ENCODE measurements at regions not wholly inside any gene's neighbourhood (a gene's known extent, or its start where the extent isn't known, plus 50 kb on each side); places are given as distances from the start of the nearest gene placed in this dataset.

DNA sequence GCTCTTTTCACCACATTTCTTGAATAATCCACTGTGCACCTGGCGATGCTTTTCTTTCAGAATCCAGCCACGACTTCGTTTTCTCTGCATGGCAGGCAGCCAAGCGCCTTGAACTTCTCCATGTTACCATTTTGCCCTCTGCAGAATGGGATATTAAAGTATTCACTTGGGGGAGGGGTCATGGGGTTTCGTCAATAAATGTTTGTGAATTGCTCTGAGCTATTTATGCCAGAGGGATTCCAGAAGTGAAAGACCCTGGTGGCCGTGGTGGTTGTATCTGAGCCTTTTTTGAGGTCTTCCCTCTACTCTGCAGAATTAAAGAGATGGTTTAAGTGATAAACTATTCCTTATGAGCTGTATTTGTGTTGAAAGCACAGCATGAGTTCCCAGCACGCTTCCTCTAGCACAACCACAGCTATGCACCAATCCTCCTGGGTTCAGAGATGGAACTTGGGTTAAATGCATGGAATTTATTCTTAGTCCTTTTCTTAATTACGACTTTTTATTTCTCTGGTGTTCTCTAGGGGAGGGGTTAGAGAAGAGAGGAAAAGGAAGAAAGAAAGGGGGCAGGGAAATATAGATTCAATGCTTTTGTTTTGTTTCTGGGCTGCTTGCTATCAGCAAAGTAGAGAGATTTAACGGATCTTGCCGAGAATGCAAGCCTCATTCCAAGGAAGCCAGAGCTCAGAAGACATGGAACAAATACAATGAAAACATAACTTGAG, 478.2 kb upstream of the TNC start:
- ChIA-PET POLR2A (no interaction called here), CTCF (interaction anchor here (0.7 to 1.2 kb wide), 3 partner anchors 104 to 976 kb away, joined by 3 read pairs; no protein-coding TSS in a partner anchor)
- H3K27ac Mint-ChIP-seq = no peak overlapping the region

More for the DNA sequence above, 478.2 kb upstream of the TNC start:
- H3K27me3 Mint-ChIP-seq (ENCODE audit: low read depth) = no peaks in the 10 kb centered on the region; the same call in 1 of the 2 replicates
- no peaks in the 10 kb centered on the region; the same call in 1 of the 2 replicates for H3K36me3 Mint-ChIP-seq
- peaks cover 33% of the 10 kb centered on the region for H3K4me1 Mint-ChIP-seq
- DNase-seq (ENCODE audit: low spot score) (no peak), ATAC-seq (0 out of 2 replicates have a peak, but pooled peaks have one; percentile 6)
- no peak overlapping the region for H3K4me3 Mint-ChIP-seq
- no peak for TF ChIP-seq NR1H2 (CRISPR knock-in tag; IDR thresholded peaks at IDR 0.05)
- TF ChIP-seq, protein P1, sequence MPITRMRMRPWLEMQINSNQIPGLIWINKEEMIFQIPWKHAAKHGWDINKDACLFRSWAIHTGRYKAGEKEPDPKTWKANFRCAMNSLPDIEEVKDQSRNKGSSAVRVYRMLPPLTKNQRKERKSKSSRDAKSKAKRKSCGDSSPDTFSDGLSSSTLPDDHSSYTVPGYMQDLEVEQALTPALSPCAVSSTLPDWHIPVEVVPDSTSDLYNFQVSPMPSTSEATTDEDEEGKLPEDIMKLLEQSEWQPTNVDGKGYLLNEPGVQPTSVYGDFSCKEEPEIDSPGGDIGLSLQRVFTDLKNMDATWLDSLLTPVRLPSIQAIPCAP (CRISPR knock-in tag; IDR thresholded peaks at IDR 0.05) = no peak
- TF ChIP-seq, protein P2, sequence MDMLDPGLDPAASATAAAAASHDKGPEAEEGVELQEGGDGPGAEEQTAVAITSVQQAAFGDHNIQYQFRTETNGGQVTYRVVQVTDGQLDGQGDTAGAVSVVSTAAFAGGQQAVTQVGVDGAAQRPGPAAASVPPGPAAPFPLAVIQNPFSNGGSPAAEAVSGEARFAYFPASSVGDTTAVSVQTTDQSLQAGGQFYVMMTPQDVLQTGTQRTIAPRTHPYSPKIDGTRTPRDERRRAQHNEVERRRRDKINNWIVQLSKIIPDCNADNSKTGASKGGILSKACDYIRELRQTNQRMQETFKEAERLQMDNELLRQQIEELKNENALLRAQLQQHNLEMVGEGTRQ (CRISPR knock-in tag; IDR thresholded peaks at IDR 0.05) = no peak
- TF ChIP-seq ATF1 (CRISPR knock-in tag; IDR thresholded peaks at IDR 0.05) = no peak
- TF ChIP-seq, protein P3, sequence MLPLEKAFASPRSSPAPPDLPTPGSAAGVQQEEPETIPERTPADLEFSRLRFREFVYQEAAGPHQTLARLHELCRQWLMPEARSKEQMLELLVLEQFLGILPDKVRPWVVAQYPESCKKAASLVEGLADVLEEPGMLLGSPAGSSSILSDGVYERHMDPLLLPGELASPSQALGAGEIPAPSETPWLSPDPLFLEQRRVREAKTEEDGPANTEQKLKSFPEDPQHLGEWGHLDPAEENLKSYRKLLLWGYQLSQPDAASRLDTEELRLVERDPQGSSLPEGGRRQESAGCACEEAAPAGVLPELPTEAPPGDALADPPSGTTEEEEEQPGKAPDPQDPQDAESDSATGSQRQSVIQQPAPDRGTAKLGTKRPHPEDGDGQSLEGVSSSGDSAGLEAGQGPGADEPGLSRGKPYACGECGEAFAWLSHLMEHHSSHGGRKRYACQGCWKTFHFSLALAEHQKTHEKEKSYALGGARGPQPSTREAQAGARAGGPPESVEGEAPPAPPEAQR (CRISPR knock-in tag; IDR thresholded peaks at IDR 0.05) = no peak
- TF ChIP-seq, protein P4, sequence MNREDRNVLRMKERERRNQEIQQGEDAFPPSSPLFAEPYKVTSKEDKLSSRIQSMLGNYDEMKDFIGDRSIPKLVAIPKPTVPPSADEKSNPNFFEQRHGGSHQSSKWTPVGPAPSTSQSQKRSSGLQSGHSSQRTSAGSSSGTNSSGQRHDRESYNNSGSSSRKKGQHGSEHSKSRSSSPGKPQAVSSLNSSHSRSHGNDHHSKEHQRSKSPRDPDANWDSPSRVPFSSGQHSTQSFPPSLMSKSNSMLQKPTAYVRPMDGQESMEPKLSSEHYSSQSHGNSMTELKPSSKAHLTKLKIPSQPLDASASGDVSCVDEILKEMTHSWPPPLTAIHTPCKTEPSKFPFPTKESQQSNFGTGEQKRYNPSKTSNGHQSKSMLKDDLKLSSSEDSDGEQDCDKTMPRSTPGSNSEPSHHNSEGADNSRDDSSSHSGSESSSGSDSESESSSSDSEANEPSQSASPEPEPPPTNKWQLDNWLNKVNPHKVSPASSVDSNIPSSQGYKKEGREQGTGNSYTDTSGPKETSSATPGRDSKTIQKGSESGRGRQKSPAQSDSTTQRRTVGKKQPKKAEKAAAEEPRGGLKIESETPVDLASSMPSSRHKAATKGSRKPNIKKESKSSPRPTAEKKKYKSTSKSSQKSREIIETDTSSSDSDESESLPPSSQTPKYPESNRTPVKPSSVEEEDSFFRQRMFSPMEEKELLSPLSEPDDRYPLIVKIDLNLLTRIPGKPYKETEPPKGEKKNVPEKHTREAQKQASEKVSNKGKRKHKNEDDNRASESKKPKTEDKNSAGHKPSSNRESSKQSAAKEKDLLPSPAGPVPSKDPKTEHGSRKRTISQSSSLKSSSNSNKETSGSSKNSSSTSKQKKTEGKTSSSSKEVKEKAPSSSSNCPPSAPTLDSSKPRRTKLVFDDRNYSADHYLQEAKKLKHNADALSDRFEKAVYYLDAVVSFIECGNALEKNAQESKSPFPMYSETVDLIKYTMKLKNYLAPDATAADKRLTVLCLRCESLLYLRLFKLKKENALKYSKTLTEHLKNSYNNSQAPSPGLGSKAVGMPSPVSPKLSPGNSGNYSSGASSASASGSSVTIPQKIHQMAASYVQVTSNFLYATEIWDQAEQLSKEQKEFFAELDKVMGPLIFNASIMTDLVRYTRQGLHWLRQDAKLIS (CRISPR knock-in tag; IDR thresholded peaks at IDR 0.05; ENCODE audit: borderline replicate concordance) = no peak
- TF ChIP-seq, protein P5, sequence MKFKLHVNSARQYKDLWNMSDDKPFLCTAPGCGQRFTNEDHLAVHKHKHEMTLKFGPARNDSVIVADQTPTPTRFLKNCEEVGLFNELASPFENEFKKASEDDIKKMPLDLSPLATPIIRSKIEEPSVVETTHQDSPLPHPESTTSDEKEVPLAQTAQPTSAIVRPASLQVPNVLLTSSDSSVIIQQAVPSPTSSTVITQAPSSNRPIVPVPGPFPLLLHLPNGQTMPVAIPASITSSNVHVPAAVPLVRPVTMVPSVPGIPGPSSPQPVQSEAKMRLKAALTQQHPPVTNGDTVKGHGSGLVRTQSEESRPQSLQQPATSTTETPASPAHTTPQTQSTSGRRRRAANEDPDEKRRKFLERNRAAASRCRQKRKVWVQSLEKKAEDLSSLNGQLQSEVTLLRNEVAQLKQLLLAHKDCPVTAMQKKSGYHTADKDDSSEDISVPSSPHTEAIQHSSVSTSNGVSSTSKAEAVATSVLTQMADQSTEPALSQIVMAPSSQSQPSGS (CRISPR knock-in tag; IDR thresholded peaks at IDR 0.05; ENCODE audit: borderline replicate concordance, low read depth) = no peak
- TF ChIP-seq CREM (CRISPR knock-in tag; IDR thresholded peaks at IDR 0.05) = no peak
- TF ChIP-seq, protein P6, sequence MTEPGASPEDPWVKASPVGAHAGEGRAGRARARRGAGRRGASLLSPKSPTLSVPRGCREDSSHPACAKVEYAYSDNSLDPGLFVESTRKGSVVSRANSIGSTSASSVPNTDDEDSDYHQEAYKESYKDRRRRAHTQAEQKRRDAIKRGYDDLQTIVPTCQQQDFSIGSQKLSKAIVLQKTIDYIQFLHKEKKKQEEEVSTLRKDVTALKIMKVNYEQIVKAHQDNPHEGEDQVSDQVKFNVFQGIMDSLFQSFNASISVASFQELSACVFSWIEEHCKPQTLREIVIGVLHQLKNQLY (CRISPR knock-in tag; IDR thresholded peaks at IDR 0.05) = no peak
- no peak for TF ChIP-seq NFE2L1 (CRISPR knock-in tag; IDR thresholded peaks at IDR 0.05)
- TF ChIP-seq, protein P7, sequence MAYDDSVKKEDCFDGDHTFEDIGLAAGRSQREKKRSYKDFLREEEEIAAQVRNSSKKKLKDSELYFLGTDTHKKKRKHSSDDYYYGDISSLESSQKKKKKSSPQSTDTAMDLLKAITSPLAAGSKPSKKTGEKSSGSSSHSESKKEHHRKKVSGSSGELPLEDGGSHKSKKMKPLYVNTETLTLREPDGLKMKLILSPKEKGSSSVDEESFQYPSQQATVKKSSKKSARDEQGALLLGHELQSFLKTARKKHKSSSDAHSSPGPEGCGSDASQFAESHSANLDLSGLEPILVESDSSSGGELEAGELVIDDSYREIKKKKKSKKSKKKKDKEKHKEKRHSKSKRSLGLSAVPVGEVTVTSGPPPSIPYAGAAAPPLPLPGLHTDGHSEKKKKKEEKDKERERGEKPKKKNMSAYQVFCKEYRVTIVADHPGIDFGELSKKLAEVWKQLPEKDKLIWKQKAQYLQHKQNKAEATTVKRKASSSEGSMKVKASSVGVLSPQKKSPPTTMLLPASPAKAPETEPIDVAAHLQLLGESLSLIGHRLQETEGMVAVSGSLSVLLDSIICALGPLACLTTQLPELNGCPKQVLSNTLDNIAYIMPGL (CRISPR knock-in tag; IDR thresholded peaks at IDR 0.05) = no peak
- TF ChIP-seq, protein P8, sequence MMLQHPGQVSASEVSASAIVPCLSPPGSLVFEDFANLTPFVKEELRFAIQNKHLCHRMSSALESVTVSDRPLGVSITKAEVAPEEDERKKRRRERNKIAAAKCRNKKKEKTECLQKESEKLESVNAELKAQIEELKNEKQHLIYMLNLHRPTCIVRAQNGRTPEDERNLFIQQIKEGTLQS (CRISPR knock-in tag; conservative IDR thresholded peaks at IDR 0.05) = no peak
- TF ChIP-seq, protein P9, sequence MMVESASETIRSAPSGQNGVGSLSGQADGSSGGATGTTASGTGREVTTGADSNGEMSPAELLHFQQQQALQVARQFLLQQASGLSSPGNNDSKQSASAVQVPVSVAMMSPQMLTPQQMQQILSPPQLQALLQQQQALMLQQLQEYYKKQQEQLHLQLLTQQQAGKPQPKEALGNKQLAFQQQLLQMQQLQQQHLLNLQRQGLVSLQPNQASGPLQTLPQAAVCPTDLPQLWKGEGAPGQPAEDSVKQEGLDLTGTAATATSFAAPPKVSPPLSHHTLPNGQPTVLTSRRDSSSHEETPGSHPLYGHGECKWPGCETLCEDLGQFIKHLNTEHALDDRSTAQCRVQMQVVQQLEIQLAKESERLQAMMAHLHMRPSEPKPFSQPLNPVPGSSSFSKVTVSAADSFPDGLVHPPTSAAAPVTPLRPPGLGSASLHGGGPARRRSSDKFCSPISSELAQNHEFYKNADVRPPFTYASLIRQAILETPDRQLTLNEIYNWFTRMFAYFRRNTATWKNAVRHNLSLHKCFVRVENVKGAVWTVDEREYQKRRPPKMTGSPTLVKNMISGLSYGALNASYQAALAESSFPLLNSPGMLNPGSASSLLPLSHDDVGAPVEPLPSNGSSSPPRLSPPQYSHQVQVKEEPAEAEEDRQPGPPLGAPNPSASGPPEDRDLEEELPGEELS (CRISPR knock-in tag; IDR thresholded peaks at IDR 0.05) = no peak
- TF ChIP-seq IRF2 (CRISPR knock-in tag; IDR thresholded peaks at IDR 0.05; ENCODE audit: borderline replicate concordance, low read depth) = no peak
- TF ChIP-seq, protein P10, sequence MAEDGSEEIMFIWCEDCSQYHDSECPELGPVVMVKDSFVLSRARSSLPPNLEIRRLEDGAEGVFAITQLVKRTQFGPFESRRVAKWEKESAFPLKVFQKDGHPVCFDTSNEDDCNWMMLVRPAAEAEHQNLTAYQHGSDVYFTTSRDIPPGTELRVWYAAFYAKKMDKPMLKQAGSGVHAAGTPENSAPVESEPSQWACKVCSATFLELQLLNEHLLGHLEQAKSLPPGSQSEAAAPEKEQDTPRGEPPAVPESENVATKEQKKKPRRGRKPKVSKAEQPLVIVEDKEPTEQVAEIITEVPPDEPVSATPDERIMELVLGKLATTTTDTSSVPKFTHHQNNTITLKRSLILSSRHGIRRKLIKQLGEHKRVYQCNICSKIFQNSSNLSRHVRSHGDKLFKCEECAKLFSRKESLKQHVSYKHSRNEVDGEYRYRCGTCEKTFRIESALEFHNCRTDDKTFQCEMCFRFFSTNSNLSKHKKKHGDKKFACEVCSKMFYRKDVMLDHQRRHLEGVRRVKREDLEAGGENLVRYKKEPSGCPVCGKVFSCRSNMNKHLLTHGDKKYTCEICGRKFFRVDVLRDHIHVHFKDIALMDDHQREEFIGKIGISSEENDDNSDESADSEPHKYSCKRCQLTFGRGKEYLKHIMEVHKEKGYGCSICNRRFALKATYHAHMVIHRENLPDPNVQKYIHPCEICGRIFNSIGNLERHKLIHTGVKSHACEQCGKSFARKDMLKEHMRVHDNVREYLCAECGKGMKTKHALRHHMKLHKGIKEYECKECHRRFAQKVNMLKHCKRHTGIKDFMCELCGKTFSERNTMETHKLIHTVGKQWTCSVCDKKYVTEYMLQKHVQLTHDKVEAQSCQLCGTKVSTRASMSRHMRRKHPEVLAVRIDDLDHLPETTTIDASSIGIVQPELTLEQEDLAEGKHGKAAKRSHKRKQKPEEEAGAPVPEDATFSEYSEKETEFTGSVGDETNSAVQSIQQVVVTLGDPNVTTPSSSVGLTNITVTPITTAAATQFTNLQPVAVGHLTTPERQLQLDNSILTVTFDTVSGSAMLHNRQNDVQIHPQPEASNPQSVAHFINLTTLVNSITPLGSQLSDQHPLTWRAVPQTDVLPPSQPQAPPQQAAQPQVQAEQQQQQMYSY (CRISPR knock-in tag; IDR thresholded peaks at IDR 0.05) = no peak
- H3K9me3 Mint-ChIP-seq = no peaks in the 10 kb centered on the region
